ENCODE measurements at regions not wholly inside any gene's neighbourhood (a gene's known extent, or its start where the extent isn't known, plus 50 kb on each side); places are given as distances from the start of the nearest gene placed in this dataset.

DNA sequence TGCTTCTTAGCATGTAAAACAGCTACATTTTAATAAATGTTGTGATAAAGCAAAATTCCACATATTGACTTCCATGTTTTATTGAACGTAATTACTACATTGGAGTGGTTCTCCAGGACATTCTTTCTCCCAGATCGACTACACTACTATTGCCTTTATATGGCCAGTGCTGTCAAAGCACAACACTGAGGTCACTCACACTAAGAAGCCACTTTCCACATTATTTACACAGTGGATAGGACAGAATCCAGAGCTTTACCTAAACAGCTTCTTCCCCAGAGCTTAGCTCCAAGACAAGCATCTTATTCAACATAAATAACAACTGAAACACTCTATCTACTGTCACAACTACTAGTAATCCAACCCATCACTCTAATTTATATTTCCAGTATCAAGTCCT lies 73.9 kb upstream of the WDR75 start:
- TF ChIP-seq, protein P1, sequence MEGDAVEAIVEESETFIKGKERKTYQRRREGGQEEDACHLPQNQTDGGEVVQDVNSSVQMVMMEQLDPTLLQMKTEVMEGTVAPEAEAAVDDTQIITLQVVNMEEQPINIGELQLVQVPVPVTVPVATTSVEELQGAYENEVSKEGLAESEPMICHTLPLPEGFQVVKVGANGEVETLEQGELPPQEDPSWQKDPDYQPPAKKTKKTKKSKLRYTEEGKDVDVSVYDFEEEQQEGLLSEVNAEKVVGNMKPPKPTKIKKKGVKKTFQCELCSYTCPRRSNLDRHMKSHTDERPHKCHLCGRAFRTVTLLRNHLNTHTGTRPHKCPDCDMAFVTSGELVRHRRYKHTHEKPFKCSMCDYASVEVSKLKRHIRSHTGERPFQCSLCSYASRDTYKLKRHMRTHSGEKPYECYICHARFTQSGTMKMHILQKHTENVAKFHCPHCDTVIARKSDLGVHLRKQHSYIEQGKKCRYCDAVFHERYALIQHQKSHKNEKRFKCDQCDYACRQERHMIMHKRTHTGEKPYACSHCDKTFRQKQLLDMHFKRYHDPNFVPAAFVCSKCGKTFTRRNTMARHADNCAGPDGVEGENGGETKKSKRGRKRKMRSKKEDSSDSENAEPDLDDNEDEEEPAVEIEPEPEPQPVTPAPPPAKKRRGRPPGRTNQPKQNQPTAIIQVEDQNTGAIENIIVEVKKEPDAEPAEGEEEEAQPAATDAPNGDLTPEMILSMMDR (IDR thresholded peaks at IDR 0.05; ENCODE audit: low read depth, low read length, missing input control), result no peak
- TF ChIP-seq, protein P2, sequence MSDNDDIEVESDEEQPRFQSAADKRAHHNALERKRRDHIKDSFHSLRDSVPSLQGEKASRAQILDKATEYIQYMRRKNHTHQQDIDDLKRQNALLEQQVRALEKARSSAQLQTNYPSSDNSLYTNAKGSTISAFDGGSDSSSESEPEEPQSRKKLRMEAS (IDR thresholded peaks at IDR 0.05), result no peak
- TF ChIP-seq JUND (IDR thresholded peaks at IDR 0.05) (no peak), EGR1 (IDR thresholded peaks at IDR 0.05; ENCODE audit: low read depth in 2 of 2) (no peak), SP1 (IDR thresholded peaks at IDR 0.05) (no peak), TAF1 (conservative IDR thresholded peaks at IDR 0.05) (no peak), YY1 (IDR thresholded peaks at IDR 0.05) (no peak), FOXA1 (IDR thresholded peaks at IDR 0.05) (no peak), NR2F2 (IDR thresholded peaks at IDR 0.05) (no peak), RXRA (IDR thresholded peaks at IDR 0.05) (no peak), RAD21 (IDR thresholded peaks at IDR 0.05) (no peak), GABPA (IDR thresholded peaks at IDR 0.05 in 1 of 2, conservative IDR thresholded peaks at IDR 0.05 in 1 of 2) (no peak)
- TF ChIP-seq, protein P3, sequence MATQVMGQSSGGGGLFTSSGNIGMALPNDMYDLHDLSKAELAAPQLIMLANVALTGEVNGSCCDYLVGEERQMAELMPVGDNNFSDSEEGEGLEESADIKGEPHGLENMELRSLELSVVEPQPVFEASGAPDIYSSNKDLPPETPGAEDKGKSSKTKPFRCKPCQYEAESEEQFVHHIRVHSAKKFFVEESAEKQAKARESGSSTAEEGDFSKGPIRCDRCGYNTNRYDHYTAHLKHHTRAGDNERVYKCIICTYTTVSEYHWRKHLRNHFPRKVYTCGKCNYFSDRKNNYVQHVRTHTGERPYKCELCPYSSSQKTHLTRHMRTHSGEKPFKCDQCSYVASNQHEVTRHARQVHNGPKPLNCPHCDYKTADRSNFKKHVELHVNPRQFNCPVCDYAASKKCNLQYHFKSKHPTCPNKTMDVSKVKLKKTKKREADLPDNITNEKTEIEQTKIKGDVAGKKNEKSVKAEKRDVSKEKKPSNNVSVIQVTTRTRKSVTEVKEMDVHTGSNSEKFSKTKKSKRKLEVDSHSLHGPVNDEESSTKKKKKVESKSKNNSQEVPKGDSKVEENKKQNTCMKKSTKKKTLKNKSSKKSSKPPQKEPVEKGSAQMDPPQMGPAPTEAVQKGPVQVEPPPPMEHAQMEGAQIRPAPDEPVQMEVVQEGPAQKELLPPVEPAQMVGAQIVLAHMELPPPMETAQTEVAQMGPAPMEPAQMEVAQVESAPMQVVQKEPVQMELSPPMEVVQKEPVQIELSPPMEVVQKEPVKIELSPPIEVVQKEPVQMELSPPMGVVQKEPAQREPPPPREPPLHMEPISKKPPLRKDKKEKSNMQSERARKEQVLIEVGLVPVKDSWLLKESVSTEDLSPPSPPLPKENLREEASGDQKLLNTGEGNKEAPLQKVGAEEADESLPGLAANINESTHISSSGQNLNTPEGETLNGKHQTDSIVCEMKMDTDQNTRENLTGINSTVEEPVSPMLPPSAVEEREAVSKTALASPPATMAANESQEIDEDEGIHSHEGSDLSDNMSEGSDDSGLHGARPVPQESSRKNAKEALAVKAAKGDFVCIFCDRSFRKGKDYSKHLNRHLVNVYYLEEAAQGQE (IDR thresholded peaks at IDR 0.05), result no peak
- TF ChIP-seq, protein P4, sequence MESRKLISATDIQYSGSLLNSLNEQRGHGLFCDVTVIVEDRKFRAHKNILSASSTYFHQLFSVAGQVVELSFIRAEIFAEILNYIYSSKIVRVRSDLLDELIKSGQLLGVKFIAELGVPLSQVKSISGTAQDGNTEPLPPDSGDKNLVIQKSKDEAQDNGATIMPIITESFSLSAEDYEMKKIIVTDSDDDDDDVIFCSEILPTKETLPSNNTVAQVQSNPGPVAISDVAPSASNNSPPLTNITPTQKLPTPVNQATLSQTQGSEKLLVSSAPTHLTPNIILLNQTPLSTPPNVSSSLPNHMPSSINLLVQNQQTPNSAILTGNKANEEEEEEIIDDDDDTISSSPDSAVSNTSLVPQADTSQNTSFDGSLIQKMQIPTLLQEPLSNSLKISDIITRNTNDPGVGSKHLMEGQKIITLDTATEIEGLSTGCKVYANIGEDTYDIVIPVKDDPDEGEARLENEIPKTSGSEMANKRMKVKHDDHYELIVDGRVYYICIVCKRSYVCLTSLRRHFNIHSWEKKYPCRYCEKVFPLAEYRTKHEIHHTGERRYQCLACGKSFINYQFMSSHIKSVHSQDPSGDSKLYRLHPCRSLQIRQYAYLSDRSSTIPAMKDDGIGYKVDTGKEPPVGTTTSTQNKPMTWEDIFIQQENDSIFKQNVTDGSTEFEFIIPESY (IDR thresholded peaks at IDR 0.05), result no peak

Data from liver (tissue), 3 donors.